GM12878 (cell line): ENCODE measurements at regions not wholly inside any gene's neighbourhood (a gene's known extent, or its start where the extent isn't known, plus 50 kb on each side); places are given as distances from the start of the nearest gene placed in this dataset.
A peak's percentile ranks its signal among the peaks of the same experiment; 100 is the strongest.

Experiments used
- ATAC-seq: fragments of 200-7000 bp; cut with Tn5 transposase; 3 replicates; pipeline ENCODE4 v1.9.1; 2020; ENCODE audit warnings: mild to moderate bottlenecking, moderate library complexity
- BruUV-seq: library from RNA; stranded (reverse); fragments of 400-500 nt; replicated peaks from 2 replicates; lab custom pipeline; 2021; lab: Mats Ljungman, UMichigan
- CTCF ChIA-PET: fragments of 300-600 bp; sonication (Branson Sonifier 250); formaldehyde crosslinking; extraction: SDS; loops from one replicate; lab custom pipeline; 2021; ENCODE audit warnings: inconsistent platforms; lab: Yijun Ruan, JAX
- POLR2A ChIA-PET: fragments of 350-600 bp; formaldehyde crosslinking; extraction: SDS; loops from one replicate; lab custom pipeline; 2021; ENCODE audit warnings: inconsistent platforms; lab: Charles Lee
- RAD21 ChIA-PET: fragments of 300-600 bp; sonication (Branson Sonifier 250); formaldehyde crosslinking; loops from one replicate; lab custom pipeline; 2023; ENCODE audit warnings: antibody characterized with exemption; ENCODE audit not compliant: unreplicated experiment; lab: Charles Lee
- SMC1A ChIA-PET: fragments of 300-600 bp; sonication (Branson Sonifier 250); formaldehyde crosslinking; loops from one replicate; lab custom pipeline; 2023; ENCODE audit not compliant: unreplicated experiment, uncharacterized antibody; lab: Charles Lee
- DNase-seq: peaks from one replicate; pipeline ENCODE4 v3.0.0-alpha.2; 2011; ENCODE audit warnings: low read depth, low spot score
- FAIRE-seq: peaks from 3 replicates; lab custom pipeline; 2011; peaks lifted over from hg19 to GRCh38; lab: Jason Lieb, UNC
- H2AFZ ChIP-seq: 2 replicates; pipeline ENCODE4 v1.6.0; 2011; ENCODE audit warnings: low read depth, low read length, control low read depth; ENCODE audit not compliant: control insufficient read depth
- H3K27ac ChIP-seq: 2 replicates; pipeline ENCODE4 v1.5.1; 2011; ENCODE audit warnings: control low read depth; ENCODE audit not compliant: control insufficient read depth, insufficient read depth
- H3K27me3 ChIP-seq, 2 experiments: replicated peaks in 1 of 2; 2 replicates each; pipeline versions ENCODE4 v1.6.0 to v1.6.1; 2011; ENCODE audit warnings: low read length in 1 of 2; ENCODE audit not compliant: control insufficient read depth in 2 of 2, insufficient read depth in 2 of 2
- H3K36me3 ChIP-seq, 2 experiments: 2 replicates each; pipeline ENCODE4 v1.5.1; 2011; ENCODE audit warnings: low read length in 1 of 2; ENCODE audit not compliant: control insufficient read depth in 2 of 2, insufficient read depth in 2 of 2
- H3K4me1 ChIP-seq: 2 replicates; pipeline ENCODE4 v1.6.1; 2011; ENCODE audit warnings: mild to moderate bottlenecking, low read length, moderate library complexity, mixed read lengths; ENCODE audit not compliant: control insufficient read depth, insufficient read depth
- H3K4me2 ChIP-seq: 2 replicates; pipeline ENCODE4 v1.6.0; 2011; ENCODE audit warnings: control low read depth; ENCODE audit not compliant: control insufficient read depth, insufficient read depth
- H3K4me3 ChIP-seq: fragments of 200-600 bp; sonication (generic); 2 replicates; pipeline ENCODE4 v1.5.1; 2016
- H3K79me2 ChIP-seq: 2 replicates; pipeline ENCODE4 v1.6.0; 2011; ENCODE audit warnings: low read length; ENCODE audit not compliant: control insufficient read depth, insufficient read depth
- H3K9ac ChIP-seq: 2 replicates; pipeline ENCODE4 v1.8.0; 2011; ENCODE audit warnings: low read length, control low read depth, mixed read lengths; ENCODE audit not compliant: control insufficient read depth, insufficient read depth
- H3K9me3 ChIP-seq: replicated peaks from 3 replicates; pipeline ENCODE4 v1.5.1; 2011; ENCODE audit warnings: mild to moderate bottlenecking, low read length; ENCODE audit not compliant: control insufficient read depth, insufficient read depth
- H4K20me1 ChIP-seq: 2 replicates; pipeline ENCODE4 v1.6.0; 2011; ENCODE audit not compliant: control insufficient read depth, insufficient read depth
- ASH2L ChIP-seq: fragments of 300-600, 200-600 bp; sonication (generic); IDR thresholded peaks from 2 replicates; pipeline ENCODE4 v1.6.1; 2017; ENCODE audit warnings: low read depth, mild to moderate bottlenecking, borderline replicate concordance
- ELK1 ChIP-seq: IDR thresholded peaks from 2 replicates; pipeline ENCODE4 v1.6.1; 2012; ENCODE audit warnings: low read depth, low read length, improper control_type of control experiment
- NFYB ChIP-seq: IDR thresholded peaks from 2 replicates; pipeline ENCODE4 v1.6.1; 2011; ENCODE audit warnings: low read depth, mild to moderate bottlenecking, low read length, improper control_type of control experiment, moderate library complexity; ENCODE audit not compliant: insufficient read depth
- RUNX3 ChIP-seq: IDR thresholded peaks from 2 replicates; pipeline ENCODE4 v1.6.1; 2012; ENCODE audit warnings: low read length, inconsistent platforms
- SUPT20H ChIP-seq: IDR thresholded peaks from 2 replicates; pipeline ENCODE4 v1.6.1; 2011; ENCODE audit warnings: low read depth, mild to moderate bottlenecking, low read length, moderate library complexity, borderline replicate concordance; ENCODE audit not compliant: control insufficient read depth
- WGBS: methylation state at CpG from one replicate; pipeline ENCODE4 v1.1.6; 2016; ENCODE audit warnings: low lambda C conversion rate; ENCODE audit not compliant: insufficient replicate concordance, insufficient coverage; ENCODE audit errors: missing lambda C conversion rate; 5-methylcytosine and 5-hydroxymethylcytosine counted together
- in situ Hi-C: fragments of 300-500 bp; cut with MboI; formaldehyde crosslinking; loops from 9 replicates; pipeline ENCODE4 v1.14.3; 2018; ENCODE audit warnings: mixed read lengths
- intact Hi-C: fragments of 100-400 bp; cut with micrococcal nuclease; formaldehyde crosslinking; loops from one replicate; pipeline ENCODE4 v1.14.2; 2022; ENCODE audit not compliant: unreplicated experiment

- TF ChIP-seq ELK1: no peak
- no peak for TF ChIP-seq SUPT20H
- TF ChIP-seq, all 136 proteins: peak for 0
These were observed 193.3 kb downstream of the TMEM200A start (continued) for GRCh38 chr6:130559166-130559565.

- Histone ChIP-seq H3K4me2 (no peak overlapping the region), H3K9ac (no peak overlapping the region), H3K4me1 (no peaks in the 10 kb centered on the region), H3K27me3 (no peaks in the 10 kb centered on the region), H3K4me3 (no peak overlapping the region), H3K9me3 (peaks cover 2% of the 10 kb centered on the region; the same call in 2 of the 3 replicates), H4K20me1 (no peaks in the 10 kb centered on the region), H2AFZ (no peak overlapping the region), H3K36me3 (no peaks in the 10 kb centered on the region), H3K79me2 (no peaks in the 10 kb centered on the region), H3K27ac (no peak overlapping the region)
- intact Hi-C loops (loop anchor here (5.0 kb wide), 1 partner anchor 62 kb away; no protein-coding TSS in a partner anchor), in situ Hi-C loops (no loop called here)
- no peak for DNase-seq
- WGBS: 33% methylated on average over 2 of the region's 2 CpGs
- TF ChIP-seq RUNX3: peak; percentile 27; the same call in 1 of the 2 replicates
- TF ChIP-seq NFYB: 0 out of 2 replicates have a peak, but pooled peaks have one; percentile 32
- TF ChIP-seq ASH2L: no peak
- ChIA-PET CTCF (interaction anchor here (1.4 to 3.1 kb wide), 2 partner anchors 16 to 138 kb away, joined by 4 to 10 read pairs; no protein-coding TSS in a partner anchor), SMC1A (interaction anchor here (0.6 to 6.4 kb wide), 9 partner anchors 13 to 119 kb away, joined by 3 to 69 read pairs (median 4); no protein-coding TSS in a partner anchor), RAD21 (interaction anchor here (0.6 to 1.8 kb wide), 8 partner anchors 16 to 136 kb away, joined by 3 to 15 read pairs (median 4); no protein-coding TSS in a partner anchor), POLR2A (interaction anchor here (0.5 to 3.6 kb wide), 7 partner anchors 16 to 668 kb away, joined by 3 to 14 read pairs (median 4); no protein-coding TSS in a partner anchor)
- ATAC-seq: peak; percentile 71
- no TSS peak for BruUV-seq
- FAIRE-seq: no peak
These were observed 194.4 kb downstream of the TMEM200A start for GRCh38 chr6:130560231-130560630.
